GM21717 (cell line): ENCODE measurements at regions not wholly inside any gene's neighbourhood (a gene's known extent, or its start where the extent isn't known, plus 50 kb on each side); places are given as distances from the start of the nearest gene placed in this dataset.
"Not testable (repeated sequence)": the region's sequence is repeated elsewhere in the genome, so short reads cannot be mapped to it uniquely, and the experiment has no call there.

Experiments used
- ATAC-seq: cut with Tn5 transposase; IDR thresholded peaks from one replicate; pipeline ENCODE4 v1.9.1; 2021; ENCODE audit warnings: mild to moderate bottlenecking, moderate library complexity; ENCODE audit not compliant: unreplicated experiment

GRCh38 chr11:81220146-81220895, 1513.3 kb downstream of the FAM181B start:
- no peak for ATAC-seq

- ATAC-seq, result no peak
These were observed 1514.0 kb downstream of the FAM181B start for GRCh38 chr11:81219661-81220060.

- no peak for ATAC-seq
These were observed 1515.2 kb downstream of the FAM181B start for GRCh38 chr11:81218440-81218839.

- no peak for ATAC-seq
These were observed 1522.6 kb downstream of the FAM181B start for GRCh38 chr11:81211050-81211449.

- ATAC-seq, result no peak
These were observed 1526.1 kb downstream of the FAM181B start for GRCh38 chr11:81207421-81208054.

- no peak for ATAC-seq
These were observed 1529.8 kb downstream of the FAM181B start for GRCh38 chr11:81203876-81204275.

- no peak for ATAC-seq
These were observed 1536.3 kb downstream of the FAM181B start for GRCh38 chr11:81197396-81197795.

GRCh38 chr11:81192516-81192915, 1541.1 kb downstream of the FAM181B start:
- ATAC-seq, result no peak

GRCh38 chr11:81190546-81190945, 1543.1 kb downstream of the FAM181B start:
- ATAC-seq, result no peak

GRCh38 chr11:81187033-81187432, 1546.6 kb downstream of the FAM181B start:
- not testable (repeated sequence) for ATAC-seq

GRCh38 chr11:81174646-81175330, 1558.9 kb downstream of the FAM181B start:
- no peak for ATAC-seq

GRCh38 chr11:81165164-81165563, 1568.5 kb downstream of the FAM181B start:
- ATAC-seq, result no peak

- ATAC-seq, result no peak
These were observed 1573.8 kb downstream of the FAM181B start for GRCh38 chr11:81159900-81160299.

- no peak for ATAC-seq
These were observed 1598.1 kb downstream of the FAM181B start for GRCh38 chr11:81135570-81135969.

- no peak for ATAC-seq
These were observed 1604.0 kb downstream of the FAM181B start for GRCh38 chr11:81129618-81130017.

- no peak for ATAC-seq
These were observed 1620.9 kb downstream of the FAM181B start for GRCh38 chr11:81112718-81113117.

GRCh38 chr11:81104051-81104450, 1629.6 kb downstream of the FAM181B start:
- no peak for ATAC-seq

GRCh38 chr11:81098471-81098870, 1635.2 kb downstream of the FAM181B start:
- ATAC-seq, result no peak

- no peak for ATAC-seq
These were observed 1641.1 kb downstream of the FAM181B start for GRCh38 chr11:81092522-81092921.

- no peak for ATAC-seq
These were observed 1644.4 kb downstream of the FAM181B start for GRCh38 chr11:81089242-81089641.

GRCh38 chr11:81080476-81080875, 1639.6 kb upstream of the TENM4 start:
- ATAC-seq, result no peak

- no peak for ATAC-seq
These were observed 1631.4 kb upstream of the TENM4 start for GRCh38 chr11:81072273-81072672.
